ENCODE measurements at regions not wholly inside any gene's neighbourhood (a gene's known extent, or its start where the extent isn't known, plus 50 kb on each side); places are given as distances from the start of the nearest gene placed in this dataset.

- Histone ChIP-seq H3K4me1 (ENCODE audit: control insufficient read depth in 2 of 2, insufficient read depth in 2 of 2, low read length in 2 of 2) (no peaks in the 10 kb centered on the region), H2AFZ (ENCODE audit: insufficient read depth, low read depth, low read length, poor library complexity, severe bottlenecking) (no peak overlapping the region), H3K27me3 (replicated peaks in 1 of 4; ENCODE audit: control extremely low read depth in 1 of 4, control insufficient read depth in 3 of 4, insufficient read depth in 4 of 4, low read length in 3 of 4) (peaks cover 0 to 3% (median 0%) of the 10 kb centered on the region in 4 experiments), H3K9me3 (ENCODE audit: control extremely low read depth in 1 of 3, control insufficient read depth in 2 of 3, insufficient read depth in 1 of 3, low read length in 2 of 3) (no peaks in the 10 kb centered on the region), H3K4me3 (ENCODE audit: control extremely low read depth in 1 of 5, extremely low read depth in 1 of 5, insufficient read depth in 1 of 5, low read depth in 2 of 5, low read length in 4 of 5) (no peak overlapping the region), H4K20me1 (ENCODE audit: control insufficient read depth, insufficient read depth, low read length, poor library complexity, severe bottlenecking) (no peaks in the 10 kb centered on the region), H3K9ac (ENCODE audit: low read length) (no peak overlapping the region), H3K27ac (ENCODE audit: low read length in 2 of 2) (no peak overlapping the region), H3K36me3 (replicated peaks in 1 of 2; ENCODE audit: control extremely low read depth in 1 of 2, control insufficient read depth in 1 of 2, extremely low read depth in 1 of 2, insufficient read depth in 2 of 2, low read length in 1 of 2) (no peaks in the 10 kb centered on the region), H3K79me2 (ENCODE audit: control insufficient read depth, insufficient read depth, low read length) (no peaks in the 10 kb centered on the region), H3K4me2 (replicated peaks; ENCODE audit: low read depth, low read length, poor library complexity, severe bottlenecking) (no peak overlapping the region)
- WGBS (ENCODE audit: insufficient coverage): 95% methylated on average over 4 of the region's 5 CpGs
- Mint-ChIP-seq H3K9me3 (ENCODE audit: insufficient read depth) (no peaks in the 10 kb centered on the region), H3K27me3 (peaks cover 11% of the 10 kb centered on the region), H3K27ac (no peak overlapping the region), H3K4me1 (no peaks in the 10 kb centered on the region), H3K4me3 (no peak overlapping the region)
- CTCF ChIA-PET: no interaction called here
- TF ChIP-seq CTCF (IDR thresholded peaks at IDR 0.05) (no peak), EZH2 (IDR thresholded peaks at IDR 0.05; ENCODE audit: borderline replicate concordance, insufficient read depth, low read depth, low read length, poor library complexity, severe bottlenecking) (no peak)
- POLR2A ChIA-PET: no interaction called here
- intact Hi-C loops (cut with micrococcal nuclease): no loop called here
- no peak for DNase-seq
- ATAC-seq (ENCODE audit: low read depth): no peak
Observed at GRCh38 chr17:13721705-13722104, 120.0 kb upstream of the HS3ST3A1 start.

- POLR2A ChIA-PET: no interaction called here
Observed at GRCh38 chr17:13725288-13725990, 123.7 kb upstream of the HS3ST3A1 start.

More at GRCh38 chr17:13725288-13725990, 123.7 kb upstream of the HS3ST3A1 start:
- Mint-ChIP-seq H3K27me3 (peaks cover 9% of the 10 kb centered on the region), H3K4me3 (no peak overlapping the region), H3K4me1 (no peaks in the 10 kb centered on the region), H3K9me3 (ENCODE audit: insufficient read depth) (no peaks in the 10 kb centered on the region), H3K27ac (no peak overlapping the region)
- no peak overlapping the region for H3K4me2 ChIP-seq (replicated peaks; ENCODE audit: low read depth, low read length, poor library complexity, severe bottlenecking)
- ATAC-seq (ENCODE audit: low read depth) (no peak), DNase-seq (no peak)
- no peaks in the 10 kb centered on the region for H3K36me3 ChIP-seq (replicated peaks in 1 of 2; ENCODE audit: control extremely low read depth in 1 of 2, control insufficient read depth in 1 of 2, extremely low read depth in 1 of 2, insufficient read depth in 2 of 2, low read length in 1 of 2)
- no peaks in the 10 kb centered on the region for H3K9me3 ChIP-seq (ENCODE audit: control extremely low read depth in 1 of 3, control insufficient read depth in 2 of 3, insufficient read depth in 1 of 3, low read length in 2 of 3)
- WGBS (ENCODE audit: insufficient coverage): 50% methylated on average over 2 of the region's 2 CpGs
- no peak overlapping the region for H3K4me3 ChIP-seq (ENCODE audit: control extremely low read depth in 1 of 5, extremely low read depth in 1 of 5, insufficient read depth in 1 of 5, low read depth in 2 of 5, low read length in 4 of 5)
- no peak for TF ChIP-seq CTCF (IDR thresholded peaks at IDR 0.05)
- TF ChIP-seq EZH2 (IDR thresholded peaks at IDR 0.05; ENCODE audit: borderline replicate concordance, insufficient read depth, low read depth, low read length, poor library complexity, severe bottlenecking): no peak
- no peak overlapping the region for H2AFZ ChIP-seq (ENCODE audit: insufficient read depth, low read depth, low read length, poor library complexity, severe bottlenecking)
- intact Hi-C loops (cut with micrococcal nuclease): no loop called here
- H3K27ac ChIP-seq (ENCODE audit: low read length in 2 of 2): no peak overlapping the region
- H3K4me1 ChIP-seq (ENCODE audit: control insufficient read depth in 2 of 2, insufficient read depth in 2 of 2, low read length in 2 of 2): no peaks in the 10 kb centered on the region
- CTCF ChIA-PET: no interaction called here
- peaks cover 0 to 3% (median 0%) of the 10 kb centered on the region in 4 experiments for H3K27me3 ChIP-seq (replicated peaks in 1 of 4; ENCODE audit: control extremely low read depth in 1 of 4, control insufficient read depth in 3 of 4, insufficient read depth in 4 of 4, low read length in 3 of 4)
- H3K79me2 ChIP-seq (ENCODE audit: control insufficient read depth, insufficient read depth, low read length): no peaks in the 10 kb centered on the region
- H3K9ac ChIP-seq (ENCODE audit: low read length): no peak overlapping the region
- no peaks in the 10 kb centered on the region for H4K20me1 ChIP-seq (ENCODE audit: control insufficient read depth, insufficient read depth, low read length, poor library complexity, severe bottlenecking)

Measured in B cell (primary cell).